Upper lobe of left lung (tissue), 6 donors: ENCODE measurements at regions not wholly inside any gene's neighbourhood (a gene's known extent, or its start where the extent isn't known, plus 50 kb on each side); places are given as distances from the start of the nearest gene placed in this dataset.

Experiments used
- ATAC-seq, 2 donors: fragments of 200-7000 bp; cut with Tn5 transposase; one replicate each; pipeline ENCODE4 v1.9.1; 2022; ENCODE audit warnings: mild to moderate bottlenecking in 2 of 2, moderate library complexity in 2 of 2; ENCODE audit not compliant: low FRiP score in 2 of 2
- DNase-seq, 2 donors: peaks; one replicate each; pipeline ENCODE4 v3.0.0-alpha.2; 2019 to 2020
- H3K27ac ChIP-seq, 4 donors: fragments of 200-600 bp; sonication (generic); one replicate each; pipeline ENCODE4 v1.5.1; 2016 to 2019
- H3K27me3 ChIP-seq, 4 donors: fragments of 200-600 bp; sonication (generic); one replicate each; pipeline ENCODE4 v1.5.1; 2017 to 2019
- H3K36me3 ChIP-seq, 4 donors: fragments of 200-600 bp; sonication (generic); one replicate each; pipeline ENCODE4 v1.5.1; 2016 to 2019
- H3K4me1 ChIP-seq, 4 donors: fragments of 200-600 bp; sonication (generic); one replicate each; pipeline ENCODE4 v1.5.1; 2018 to 2019
- H3K4me3 ChIP-seq, 4 donors: fragments of 200-600 bp; sonication (generic); one replicate each; pipeline ENCODE4 v1.5.1; 2017 to 2019; ENCODE audit warnings: mild to moderate bottlenecking in 2 of 4, moderate library complexity in 1 of 4
- H3K9me3 ChIP-seq, 4 donors: fragments of 200-600 bp; sonication (generic); one replicate each; pipeline ENCODE4 v1.5.1; 2018 to 2019
- CTCF ChIP-seq, 6 experiments: fragments of 450-650 bp in 4 of 6; fragments of 200-600 bp in 2 of 6; sonication (generic) in 2 of 6; IDR thresholded peaks; one replicate each; pipeline ENCODE4 v1.5.1; 2016 to 2019; ENCODE audit warnings: antibody characterized with exemption in 6 of 6
- EP300 ChIP-seq, 4 donors: sonication (generic); formaldehyde crosslinking; IDR thresholded peaks; one replicate each; pipeline ENCODE4 v1.5.1; 2017; ENCODE audit warnings: antibody characterized with exemption in 4 of 4, control low read depth in 2 of 4
- POLR2A ChIP-seq, 4 donors: fragments of 450-650 bp; IDR thresholded peaks; one replicate each; pipeline ENCODE4 v1.5.1; 2016 to 2017; ENCODE audit warnings: antibody characterized with exemption in 4 of 4, mild to moderate bottlenecking in 2 of 4
- POLR2AphosphoS5 ChIP-seq, 2 donors: sonication (generic); formaldehyde crosslinking; IDR thresholded peaks; one replicate each; pipeline ENCODE4 v1.5.1; 2017; ENCODE audit warnings: antibody characterized with exemption in 2 of 2
- WGBS, 2 donors: methylation state at CpG; one replicate each; pipeline ENCODE4 v1.1.5; 2017 to 2018; 5-methylcytosine and 5-hydroxymethylcytosine counted together
- donor health status: DM: no; HTN: no; CAD: no; lungs with moderate emphysema.
- donor health status: DM: no; HTN: yes; CAD: no; lungs with severe emphysema.

GRCh38 chr16:64522548-64522947 is 599.3 kb downstream of the CDH11 start:
- H3K4me1 ChIP-seq, result no peaks in the 10 kb centered on the region
- DNase-seq (no peak), ATAC-seq (no peak)
- no peaks in the 10 kb centered on the region for H3K9me3 ChIP-seq
- no peak overlapping the region for H3K4me3 ChIP-seq
- H3K36me3 ChIP-seq, result no peaks in the 10 kb centered on the region
- TF ChIP-seq EP300 (IDR thresholded peaks at IDR 0.05), result no peak
- TF ChIP-seq POLR2A (IDR thresholded peaks at IDR 0.05), result no peak
- TF ChIP-seq CTCF (IDR thresholded peaks at IDR 0.05), result no peak
- no peak for TF ChIP-seq POLR2AphosphoS5 (IDR thresholded peaks at IDR 0.05)
- no peaks in the 10 kb centered on the region for H3K27me3 ChIP-seq
- H3K27ac ChIP-seq, result no peak overlapping the region

- H3K27me3 ChIP-seq, result no peaks in the 10 kb centered on the region
- no peaks in the 10 kb centered on the region for H3K4me1 ChIP-seq
- H3K36me3 ChIP-seq, result no peaks in the 10 kb centered on the region
- no peak overlapping the region for H3K27ac ChIP-seq
- 78 to 85% methylated on average over 2 of the region's 2 CpGs for WGBS, 2 donors
- H3K4me3 ChIP-seq, result no peak overlapping the region
- DNase-seq (no peak), ATAC-seq (no peak)
- no peaks in the 10 kb centered on the region for H3K9me3 ChIP-seq
- TF ChIP-seq EP300 (IDR thresholded peaks at IDR 0.05), result no peak
- TF ChIP-seq POLR2AphosphoS5 (IDR thresholded peaks at IDR 0.05), result no peak
- no peak for TF ChIP-seq POLR2A (IDR thresholded peaks at IDR 0.05)
- no peak for TF ChIP-seq CTCF (IDR thresholded peaks at IDR 0.05)
These were observed 608.0 kb downstream of the CDH11 start for GRCh38 chr16:64513871-64514270.

GRCh38 chr16:64507240-64508024 is 614.4 kb downstream of the CDH11 start:
- no peak for TF ChIP-seq POLR2A (IDR thresholded peaks at IDR 0.05)
- TF ChIP-seq CTCF (IDR thresholded peaks at IDR 0.05), result no peak
- no peak for TF ChIP-seq POLR2AphosphoS5 (IDR thresholded peaks at IDR 0.05)
- TF ChIP-seq EP300 (IDR thresholded peaks at IDR 0.05), result no peak
- no peaks in the 10 kb centered on the region for H3K36me3 ChIP-seq
- peaks cover 0 to 7% (median 0%) of the 10 kb centered on the region in 4 donors for H3K9me3 ChIP-seq
- H3K4me3 ChIP-seq, result no peak overlapping the region
- DNase-seq (no peak), ATAC-seq (peak in 1 of 2 donors; percentile 43)
- no peaks in the 10 kb centered on the region for H3K4me1 ChIP-seq
- WGBS, 2 donors, result 86 to 94% methylated on average over 2 of the region's 2 CpGs
- H3K27me3 ChIP-seq, result no peaks in the 10 kb centered on the region
- H3K27ac ChIP-seq, result no peak overlapping the region

- ATAC-seq (no peak), DNase-seq (no peak)
- Histone ChIP-seq H3K36me3 (no peaks in the 10 kb centered on the region), H3K9me3 (no peaks in the 10 kb centered on the region), H3K4me1 (no peaks in the 10 kb centered on the region), H3K27me3 (no peaks in the 10 kb centered on the region), H3K27ac (no peak overlapping the region), H3K4me3 (no peak overlapping the region)
- 80 to 100% methylated on average over 1 of the region's 1 CpG for WGBS, 2 donors
- TF ChIP-seq EP300 (IDR thresholded peaks at IDR 0.05) (no peak), POLR2A (IDR thresholded peaks at IDR 0.05) (no peak), CTCF (IDR thresholded peaks at IDR 0.05) (no peak), POLR2AphosphoS5 (IDR thresholded peaks at IDR 0.05) (no peak)
These were observed 622.7 kb downstream of the CDH11 start for GRCh38 chr16:64499211-64499610.

- Histone ChIP-seq H3K27me3 (no peaks in the 10 kb centered on the region), H3K4me3 (no peak overlapping the region), H3K9me3 (no peaks in the 10 kb centered on the region), H3K27ac (no peak overlapping the region), H3K4me1 (no peaks in the 10 kb centered on the region), H3K36me3 (no peaks in the 10 kb centered on the region)
- ATAC-seq (no peak), DNase-seq (no peak)
- TF ChIP-seq CTCF (IDR thresholded peaks at IDR 0.05) (no peak), POLR2AphosphoS5 (IDR thresholded peaks at IDR 0.05) (no peak), POLR2A (IDR thresholded peaks at IDR 0.05) (no peak), EP300 (IDR thresholded peaks at IDR 0.05) (no peak)
- 87 to 90% methylated on average over 2 of the region's 2 CpGs for whole genome bisulfite sequencing, 2 donors
These were observed 623.5 kb downstream of the CDH11 start for GRCh38 chr16:64498363-64498762.
